ENCODE measurements at regions not wholly inside any gene's neighbourhood (a gene's known extent, or its start where the extent isn't known, plus 50 kb on each side); places are given as distances from the start of the nearest gene placed in this dataset.

- TF ChIP-seq CTCF (conservative IDR thresholded peaks at IDR 0.05; ENCODE audit: low read depth, low read length) (no peak), POLR2A (IDR thresholded peaks at IDR 0.05; ENCODE audit: low read depth, low read length) (no peak), MAFK (IDR thresholded peaks at IDR 0.05; ENCODE audit: low read depth, low read length) (no peak), RAD21 (IDR thresholded peaks at IDR 0.05; ENCODE audit: low read length) (no peak), BHLHE40 (IDR thresholded peaks at IDR 0.05; ENCODE audit: low read depth, low read length) (no peak), ELK1 (IDR thresholded peaks at IDR 0.05; ENCODE audit: borderline replicate concordance, low read depth, low read length) (no peak), RFX5 (IDR thresholded peaks at IDR 0.05; ENCODE audit: low read depth, low read length) (no peak), MXI1 (IDR thresholded peaks at IDR 0.05; ENCODE audit: borderline replicate concordance, low read depth, low read length) (no peak), RCOR1 (IDR thresholded peaks at IDR 0.05; ENCODE audit: insufficient replicate concordance, low read length) (no peak), SMC3 (IDR thresholded peaks at IDR 0.05; ENCODE audit: low read depth, low read length) (no peak), MAZ (IDR thresholded peaks at IDR 0.05; ENCODE audit: borderline replicate concordance, low read depth, low read length) (no peak), NFE2L2 (IDR thresholded peaks at IDR 0.05; ENCODE audit: low read depth, low read length) (no peak), USF2 (IDR thresholded peaks at IDR 0.05; ENCODE audit: low read depth, low read length) (no peak), FOS (IDR thresholded peaks at IDR 0.05; ENCODE audit: low read depth, low read length) (no peak)
Observed at GRCh38 chr2:137806068-137806805, 158.0 kb upstream of the HNMT start.

Measured in IMR-90 (cell line).